ENCODE measurements at regions not wholly inside any gene's neighbourhood (a gene's known extent, or its start where the extent isn't known, plus 50 kb on each side); places are given as distances from the start of the nearest gene placed in this dataset.
"Not testable (repeated sequence)": the region's sequence is repeated elsewhere in the genome, so short reads cannot be mapped to it uniquely, and the experiment has no call there.

- TF ChIP-seq CTCF (IDR thresholded peaks at IDR 0.05; ENCODE audit: low read depth, low read length): no peak
Measured at GRCh38 chr10:78462726-78463228, 429.1 kb downstream of the RPS24 start.

GRCh38 chr10:78464118-78464855 is 430.6 kb downstream of the RPS24 start:
- TF ChIP-seq CTCF (IDR thresholded peaks at IDR 0.05; ENCODE audit: low read depth, low read length): no peak
- H3K4me3 ChIP-seq (ENCODE audit: low read depth, low read length): no peak overlapping the region

More at GRCh38 chr10:78462726-78463228, 429.1 kb downstream of the RPS24 start:
- no peak overlapping the region for H3K4me3 ChIP-seq (ENCODE audit: low read depth, low read length)

GRCh38 chr10:78464856-78465267 is 431.2 kb downstream of the RPS24 start:
- H3K4me3 ChIP-seq (ENCODE audit: low read depth, low read length): no peak overlapping the region
- no peak for TF ChIP-seq CTCF (IDR thresholded peaks at IDR 0.05; ENCODE audit: low read depth, low read length)

GRCh38 chr10:78465431-78465830 is 431.8 kb downstream of the RPS24 start:
- no peak for TF ChIP-seq CTCF (IDR thresholded peaks at IDR 0.05; ENCODE audit: low read depth, low read length)
- H3K4me3 ChIP-seq (ENCODE audit: low read depth, low read length): no peak overlapping the region

- no peak for TF ChIP-seq CTCF (IDR thresholded peaks at IDR 0.05; ENCODE audit: low read depth, low read length)
- no peak overlapping the region for H3K4me3 ChIP-seq (ENCODE audit: low read depth, low read length)
Measured at GRCh38 chr10:78467496-78468106, 433.9 kb downstream of the RPS24 start.

GRCh38 chr10:78468731-78469130 is 435.1 kb downstream of the RPS24 start:
- H3K4me3 ChIP-seq (ENCODE audit: low read depth, low read length): not testable (repeated sequence)

- TF ChIP-seq CTCF (IDR thresholded peaks at IDR 0.05; ENCODE audit: low read depth, low read length): no peak
- no peak overlapping the region for H3K4me3 ChIP-seq (ENCODE audit: low read depth, low read length)
Measured at GRCh38 chr10:78470267-78471103, 436.8 kb downstream of the RPS24 start.
